ENCODE measurements at regions not wholly inside any gene's neighbourhood (a gene's known extent, or its start where the extent isn't known, plus 50 kb on each side); places are given as distances from the start of the nearest gene placed in this dataset.

DNA sequence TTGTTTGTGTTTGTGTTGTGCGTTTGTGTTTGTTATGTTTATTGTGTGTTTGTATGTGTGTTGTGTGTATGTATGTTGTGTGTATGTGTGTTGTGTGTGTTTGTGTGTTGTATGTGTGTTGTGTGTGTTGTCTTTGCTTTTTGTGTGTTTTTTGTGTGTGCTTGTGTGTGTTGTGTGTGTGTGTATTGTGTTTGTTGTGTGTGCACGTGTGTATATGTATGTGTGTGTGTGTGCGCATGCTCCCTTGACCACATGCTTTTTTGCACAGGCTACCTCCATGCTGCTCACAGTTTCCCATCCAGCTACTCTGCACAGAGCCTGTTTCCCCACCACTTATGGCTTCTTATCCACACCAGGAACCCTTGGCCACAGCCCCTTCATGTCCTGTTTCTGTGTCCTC lies 720.0 kb upstream of the ADAMTS16 start:
- no peak for DNase-seq

DNA sequence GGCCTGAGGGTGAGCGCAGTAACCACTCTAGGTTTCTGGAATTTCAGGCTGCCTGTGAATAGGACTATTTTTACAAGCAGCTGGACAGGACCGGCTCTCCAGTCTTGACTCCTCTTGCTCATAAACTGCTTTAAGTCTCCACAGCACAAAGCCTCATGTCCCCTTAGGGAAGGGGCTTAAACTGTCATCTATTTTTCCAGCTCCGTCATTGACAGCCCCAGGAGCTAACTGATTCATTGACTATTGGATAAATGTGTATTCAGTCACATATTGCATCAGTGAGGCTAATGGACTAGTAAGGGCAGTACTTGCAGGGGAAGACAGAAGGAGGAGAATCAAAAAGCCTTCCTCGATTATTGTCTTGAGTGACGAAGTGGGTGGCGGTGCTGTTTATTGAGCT lies 719.4 kb upstream of the ADAMTS16 start:
- DNase-seq = no peak

DNA sequence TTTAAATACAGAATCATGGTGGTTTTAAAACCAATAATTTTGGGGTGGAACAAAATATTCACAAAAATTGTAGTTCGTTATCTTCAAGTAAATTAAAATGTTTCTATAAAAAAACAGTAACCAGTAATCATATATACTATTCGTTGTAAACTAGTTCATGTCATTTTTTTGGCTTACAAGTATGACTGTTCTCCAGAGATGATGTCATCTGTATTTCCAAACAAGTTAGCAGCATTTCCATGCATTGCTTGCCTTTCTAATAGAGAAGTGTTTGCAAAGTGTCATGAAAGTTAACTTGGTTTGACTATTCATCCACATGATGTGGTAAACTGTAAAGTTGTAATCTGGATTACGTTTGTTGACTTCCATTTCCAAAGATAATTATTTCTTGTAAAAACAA lies 717.9 kb upstream of the ADAMTS16 start:
- DNase-seq = no peak

DNA sequence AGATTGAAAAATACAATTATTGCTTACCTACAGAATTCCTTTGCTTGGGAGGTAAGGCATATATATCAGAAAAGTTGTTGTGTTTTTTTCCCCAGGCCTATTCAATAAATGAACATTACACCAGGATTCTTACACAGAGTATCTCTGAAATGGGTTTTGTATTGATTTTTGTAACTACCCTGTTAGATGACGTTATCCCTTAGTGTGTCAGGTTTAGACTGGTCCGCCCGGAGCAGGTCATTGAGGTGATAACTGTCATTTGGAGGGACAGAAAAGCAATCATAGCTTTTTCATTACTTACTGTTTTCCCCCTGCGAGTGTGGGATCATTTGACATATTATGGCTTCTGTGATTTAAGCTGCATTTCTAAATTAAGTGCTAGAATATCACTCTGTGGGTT lies 715.2 kb upstream of the ADAMTS16 start:
- no peak for DNase-seq

GRCh38 chr5:4440536-4440935 lies 699.6 kb upstream of the ADAMTS16 start:
- no peak for DNase-seq

GRCh38 chr5:4442221-4442620 lies 697.9 kb upstream of the ADAMTS16 start:
- DNase-seq = no peak

DNA sequence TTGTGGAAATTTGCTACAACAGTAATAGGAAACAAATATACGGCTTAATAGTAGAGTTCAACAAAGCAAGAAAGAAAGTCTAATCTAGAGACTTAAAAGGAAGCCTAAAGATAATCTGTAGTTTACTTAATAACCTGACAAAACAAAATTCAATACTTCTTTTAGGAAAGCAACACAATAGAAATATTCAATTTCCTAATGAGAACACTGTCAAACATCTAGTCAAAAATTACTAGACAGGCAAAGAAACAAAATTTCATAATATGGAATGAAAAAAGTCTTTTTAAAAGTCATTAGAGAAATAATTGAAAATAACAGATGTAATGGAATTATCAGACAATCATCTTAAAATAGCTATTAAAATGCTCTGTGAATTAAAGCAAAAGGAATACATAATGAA lies 692.5 kb upstream of the ADAMTS16 start:
- no peak for DNase-seq

DNA sequence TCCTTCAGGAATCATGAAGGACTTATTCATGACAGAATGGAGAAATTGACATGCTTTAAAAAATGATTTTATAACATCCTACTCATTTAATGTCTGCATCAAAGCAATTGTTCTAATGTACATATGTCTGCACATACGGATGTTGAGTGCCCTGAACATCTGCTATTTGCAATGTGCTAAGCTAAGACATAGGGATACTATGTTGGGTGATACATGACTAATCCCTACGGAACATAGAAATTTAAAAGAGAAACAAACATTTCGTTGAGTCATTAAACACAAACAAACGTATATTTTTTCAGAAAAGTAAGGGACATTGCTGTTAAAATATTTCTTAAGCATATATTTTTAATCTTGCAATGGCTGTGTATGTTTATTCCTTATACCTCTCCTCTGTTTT lies 686.5 kb upstream of the ADAMTS16 start:
- DNase-seq = peak; percentile 70

- DNase-seq = no peak
Observed at GRCh38 chr5:4479426-4479825, 660.7 kb upstream of the ADAMTS16 start.

GRCh38 chr5:4480528-4481349 lies 659.4 kb upstream of the ADAMTS16 start:
- DNase-seq = no peak

GRCh38 chr5:4487581-4487980 lies 652.5 kb upstream of the ADAMTS16 start:
- no peak for DNase-seq

GRCh38 chr5:4511996-4512656 lies 628.0 kb upstream of the ADAMTS16 start:
- DNase-seq = no peak

GRCh38 chr5:4513381-4513780 lies 626.7 kb upstream of the ADAMTS16 start:
- no peak for DNase-seq

GRCh38 chr5:4514067-4514648 lies 626.0 kb upstream of the ADAMTS16 start:
- DNase-seq = no peak

DNA sequence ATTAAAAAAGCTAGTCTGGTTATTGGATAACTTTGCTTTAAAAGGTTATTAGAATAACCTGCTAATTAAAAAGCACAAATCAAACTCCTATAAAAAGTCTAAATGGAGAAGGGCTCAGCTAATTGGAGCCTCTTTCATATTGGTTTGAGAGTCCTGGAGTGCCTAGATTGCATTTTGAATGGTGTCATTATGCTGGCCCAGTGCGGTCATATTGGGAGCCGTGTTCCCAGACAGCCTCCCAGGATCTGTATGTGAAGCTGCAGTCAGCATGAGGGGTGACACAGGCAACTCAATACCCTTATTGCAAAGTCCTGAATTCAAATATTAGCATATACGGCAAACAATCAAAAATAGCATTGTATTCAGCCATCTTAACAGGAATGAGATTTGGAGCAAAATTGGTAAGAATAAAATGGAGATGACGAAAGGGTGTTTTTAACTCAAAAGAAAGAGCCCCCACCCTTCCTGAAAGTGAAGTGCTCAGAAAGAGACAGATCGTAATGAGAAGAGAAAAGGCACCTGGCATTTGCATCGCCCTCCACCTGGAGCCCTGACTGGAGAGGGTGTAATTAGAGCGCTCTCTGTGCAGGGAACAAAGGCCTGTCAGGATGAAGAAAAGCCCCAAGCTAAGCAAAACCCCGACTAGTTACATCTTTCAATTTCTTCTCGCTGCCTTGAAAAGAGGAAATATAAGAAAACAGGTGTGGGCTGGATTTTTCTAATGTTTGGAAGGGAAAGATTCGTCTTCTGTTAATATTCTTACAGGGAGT lies 621.0 kb upstream of the ADAMTS16 start:
- peak; percentile 57 for DNase-seq

GRCh38 chr5:4520559-4520958 lies 619.6 kb upstream of the ADAMTS16 start:
- no peak for DNase-seq

DNA sequence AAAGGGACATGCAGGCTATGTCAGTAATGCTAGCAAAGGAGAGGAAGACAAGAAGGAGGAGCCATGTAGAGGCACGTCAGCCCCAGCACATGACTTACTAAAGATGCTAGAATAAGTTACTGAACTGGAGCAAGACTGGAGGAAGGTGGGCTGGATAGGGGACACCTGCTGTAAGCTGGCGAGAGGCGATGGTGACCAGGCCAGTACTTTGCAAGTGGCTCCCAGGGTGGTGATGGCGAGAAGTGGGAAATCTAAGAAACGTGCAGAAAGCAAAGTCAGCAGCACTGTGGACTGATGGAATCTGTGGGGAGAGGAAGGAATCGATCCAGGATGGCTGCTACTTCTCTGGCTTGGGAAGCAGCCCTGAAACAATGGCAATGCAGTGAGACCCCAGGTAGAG lies 617.1 kb upstream of the ADAMTS16 start:
- DNase-seq = no peak

DNA sequence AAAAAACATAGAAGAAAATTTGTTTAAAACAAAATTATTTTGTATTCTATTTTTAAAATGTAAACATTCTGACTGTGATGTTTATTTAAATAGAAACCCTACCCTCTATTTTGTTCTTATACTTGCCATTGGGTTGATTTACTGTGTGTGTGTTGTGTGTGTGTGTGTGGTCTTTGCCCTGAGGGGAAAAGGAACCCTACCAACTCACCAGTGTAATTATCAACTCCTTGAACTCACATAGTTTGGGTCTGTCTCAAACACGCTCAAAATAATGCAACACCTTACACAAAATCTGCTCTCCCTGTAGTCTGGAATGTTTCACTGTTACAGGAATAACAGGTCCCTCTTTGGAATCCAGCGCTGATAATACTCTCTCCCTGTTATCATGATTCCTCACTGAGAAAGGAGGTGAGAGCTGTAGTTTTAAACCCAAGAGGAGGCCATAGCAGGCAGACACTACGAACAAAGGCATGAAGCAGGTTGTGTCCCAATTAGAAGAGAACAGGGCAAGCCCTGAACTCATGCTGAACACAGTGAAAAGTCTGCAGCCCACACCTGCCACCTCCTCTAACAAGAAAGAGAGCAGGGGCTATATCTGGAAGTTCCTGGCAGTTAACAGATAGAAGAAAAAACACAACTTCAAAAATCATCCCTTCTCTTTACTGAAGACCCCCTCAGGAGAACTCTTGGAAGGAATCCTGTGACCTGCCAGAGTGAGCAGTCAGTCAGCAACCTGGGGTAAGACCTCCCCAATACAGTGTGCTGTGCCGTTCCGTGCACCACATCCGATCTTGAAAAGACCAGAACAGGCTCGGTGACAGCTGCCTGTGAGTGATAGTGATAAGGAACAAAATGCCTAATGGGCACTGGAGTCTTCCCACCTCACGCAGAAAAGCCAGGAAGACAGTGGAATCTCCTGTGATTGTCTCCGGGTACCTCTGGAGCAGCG lies 608.1 kb upstream of the ADAMTS16 start:
- no peak for DNase-seq

- DNase-seq = no peak
Observed at GRCh38 chr5:4532705-4533080, 607.4 kb upstream of the ADAMTS16 start.

GRCh38 chr5:4533457-4534105 lies 606.5 kb upstream of the ADAMTS16 start:
- DNase-seq = no peak

DNA sequence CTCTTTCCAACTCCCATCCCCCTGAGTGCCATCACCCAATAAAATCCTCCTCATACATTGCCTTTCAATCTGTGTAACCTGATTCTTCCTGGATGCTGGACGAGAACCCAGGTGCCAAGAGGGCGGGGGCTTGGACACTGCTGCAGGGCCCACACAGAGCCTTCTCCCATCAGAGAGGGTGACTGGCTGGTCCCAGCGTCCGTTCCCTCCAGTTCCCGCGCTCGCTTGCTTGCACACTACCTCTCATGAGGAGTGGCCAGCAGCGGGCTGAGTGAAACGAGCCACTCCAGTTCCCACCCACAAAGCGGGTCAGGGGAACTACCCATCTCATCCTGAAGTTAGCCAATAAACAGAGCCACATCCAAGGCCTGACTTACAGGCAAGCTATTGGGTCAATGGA lies 602.6 kb upstream of the ADAMTS16 start:
- DNase-seq = no peak
